PFSK-1 (cell line): ENCODE measurements at regions not wholly inside any gene's neighbourhood (a gene's known extent, or its start where the extent isn't known, plus 50 kb on each side); places are given as distances from the start of the nearest gene placed in this dataset.

Experiments
- FOXP2 ChIP-seq: optimal IDR thresholded peaks from 2 replicates; pipeline ENCODE3; 2011; ENCODE audit warnings: borderline replicate concordance, control low read depth, inconsistent platforms; ENCODE audit not compliant: insufficient read depth; ENCODE audit errors: extremely low read length, extremely low read depth
- POLR2AphosphoS5 ChIP-seq: IDR thresholded peaks from 2 replicates; pipeline ENCODE4 v1.6.1; 2012; ENCODE audit warnings: low read depth, mild to moderate bottlenecking, control low read depth, low read length, moderate library complexity
- SIN3A ChIP-seq: IDR thresholded peaks from 2 replicates; pipeline ENCODE4 v1.6.1; 2012; ENCODE audit warnings: mild to moderate bottlenecking, low read length, moderate library complexity, borderline replicate concordance; ENCODE audit not compliant: insufficient read depth
- TAF1 ChIP-seq: IDR thresholded peaks from 2 replicates; pipeline ENCODE4 v1.6.1; 2012; ENCODE audit warnings: low read length, control low read depth, borderline replicate concordance; ENCODE audit not compliant: insufficient read depth
- TF ChIP-seq, protein P1 (sequence below), 2 experiments: IDR thresholded peaks; 2 replicates each; pipeline versions ENCODE4 v1.6.1 to v1.8.0; 2011 to 2012; ENCODE audit warnings: low read depth in 2 of 2, low read length in 2 of 2, control low read depth in 1 of 2, inconsistent platforms in 1 of 2, mild to moderate bottlenecking in 1 of 2, moderate library complexity in 1 of 2; ENCODE audit not compliant: insufficient read depth in 1 of 2

DNA sequence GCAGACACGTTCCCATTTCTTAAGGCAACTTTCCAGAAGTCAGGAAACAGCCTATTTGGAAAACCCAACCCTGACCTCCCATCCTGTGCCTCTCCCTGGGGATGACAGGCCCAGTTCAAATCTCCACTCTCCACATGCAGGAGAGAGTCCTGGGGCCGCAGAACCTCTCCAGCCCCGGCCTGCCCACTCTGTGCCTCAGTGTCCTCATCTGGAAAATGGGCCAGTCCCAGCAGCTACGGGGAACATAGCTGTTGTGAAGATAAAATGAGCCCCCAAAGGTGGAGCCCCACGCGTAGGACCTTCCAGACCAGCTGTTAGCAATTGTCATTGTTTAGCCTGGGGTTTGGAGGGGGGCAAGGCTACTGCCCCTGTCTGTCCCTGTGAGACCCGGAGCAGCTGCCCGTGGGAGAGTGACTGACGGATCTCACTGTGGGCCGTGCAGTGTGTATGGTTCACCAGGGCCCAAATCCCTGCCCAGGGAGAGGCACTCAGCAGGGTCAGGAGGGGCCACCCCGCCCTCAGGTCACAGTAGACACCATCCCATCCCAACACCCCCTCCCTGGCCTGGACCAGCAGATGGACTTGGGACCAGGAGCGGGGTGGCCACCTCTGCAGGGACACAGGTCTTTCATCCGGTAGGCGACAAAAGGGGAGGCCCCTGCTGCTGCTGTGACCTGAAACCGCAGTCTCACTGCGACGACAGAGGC is 145.9 kb downstream of the CTTN start:
- no peak for TF ChIP-seq TAF1
- no peak for TF ChIP-seq POLR2AphosphoS5
- TF ChIP-seq FOXP2: no peak
- TF ChIP-seq SIN3A: no peak
- TF ChIP-seq, protein P1, sequence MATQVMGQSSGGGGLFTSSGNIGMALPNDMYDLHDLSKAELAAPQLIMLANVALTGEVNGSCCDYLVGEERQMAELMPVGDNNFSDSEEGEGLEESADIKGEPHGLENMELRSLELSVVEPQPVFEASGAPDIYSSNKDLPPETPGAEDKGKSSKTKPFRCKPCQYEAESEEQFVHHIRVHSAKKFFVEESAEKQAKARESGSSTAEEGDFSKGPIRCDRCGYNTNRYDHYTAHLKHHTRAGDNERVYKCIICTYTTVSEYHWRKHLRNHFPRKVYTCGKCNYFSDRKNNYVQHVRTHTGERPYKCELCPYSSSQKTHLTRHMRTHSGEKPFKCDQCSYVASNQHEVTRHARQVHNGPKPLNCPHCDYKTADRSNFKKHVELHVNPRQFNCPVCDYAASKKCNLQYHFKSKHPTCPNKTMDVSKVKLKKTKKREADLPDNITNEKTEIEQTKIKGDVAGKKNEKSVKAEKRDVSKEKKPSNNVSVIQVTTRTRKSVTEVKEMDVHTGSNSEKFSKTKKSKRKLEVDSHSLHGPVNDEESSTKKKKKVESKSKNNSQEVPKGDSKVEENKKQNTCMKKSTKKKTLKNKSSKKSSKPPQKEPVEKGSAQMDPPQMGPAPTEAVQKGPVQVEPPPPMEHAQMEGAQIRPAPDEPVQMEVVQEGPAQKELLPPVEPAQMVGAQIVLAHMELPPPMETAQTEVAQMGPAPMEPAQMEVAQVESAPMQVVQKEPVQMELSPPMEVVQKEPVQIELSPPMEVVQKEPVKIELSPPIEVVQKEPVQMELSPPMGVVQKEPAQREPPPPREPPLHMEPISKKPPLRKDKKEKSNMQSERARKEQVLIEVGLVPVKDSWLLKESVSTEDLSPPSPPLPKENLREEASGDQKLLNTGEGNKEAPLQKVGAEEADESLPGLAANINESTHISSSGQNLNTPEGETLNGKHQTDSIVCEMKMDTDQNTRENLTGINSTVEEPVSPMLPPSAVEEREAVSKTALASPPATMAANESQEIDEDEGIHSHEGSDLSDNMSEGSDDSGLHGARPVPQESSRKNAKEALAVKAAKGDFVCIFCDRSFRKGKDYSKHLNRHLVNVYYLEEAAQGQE (IDR thresholded peaks at IDR 0.05; ENCODE audit: insufficient read depth in 1 of 2, low read depth in 2 of 2, low read length in 2 of 2): no peak

- no peak for TF ChIP-seq TAF1
- TF ChIP-seq SIN3A: no peak
- TF ChIP-seq POLR2AphosphoS5: no peak
- no peak for TF ChIP-seq FOXP2
- TF ChIP-seq, protein P1 (IDR thresholded peaks at IDR 0.05; ENCODE audit: insufficient read depth in 1 of 2, low read depth in 2 of 2, low read length in 2 of 2): no peak
Observed at GRCh38 chr11:70544774-70545609, 146.7 kb downstream of the CTTN start.

DNA sequence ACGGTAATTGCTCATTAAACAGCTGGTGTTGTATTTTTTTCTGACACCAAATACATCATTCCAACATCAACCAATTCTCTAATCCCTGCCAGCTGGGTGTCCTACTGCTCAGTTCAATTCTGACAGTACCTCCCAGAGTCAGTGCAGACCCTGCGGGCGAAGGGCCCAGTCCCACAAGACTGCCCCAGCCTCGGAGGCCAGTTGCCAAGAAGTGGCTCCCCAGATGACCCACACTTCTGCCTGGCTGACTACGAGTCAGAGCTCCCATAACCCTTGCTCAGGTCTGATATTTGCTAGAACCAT is 147.2 kb downstream of the CTTN start:
- TF ChIP-seq SIN3A: no peak
- TF ChIP-seq TAF1: no peak
- TF ChIP-seq FOXP2: no peak
- TF ChIP-seq POLR2AphosphoS5: no peak
- TF ChIP-seq, protein P1 (IDR thresholded peaks at IDR 0.05; ENCODE audit: insufficient read depth in 1 of 2, low read depth in 2 of 2, low read length in 2 of 2): no peak

DNA sequence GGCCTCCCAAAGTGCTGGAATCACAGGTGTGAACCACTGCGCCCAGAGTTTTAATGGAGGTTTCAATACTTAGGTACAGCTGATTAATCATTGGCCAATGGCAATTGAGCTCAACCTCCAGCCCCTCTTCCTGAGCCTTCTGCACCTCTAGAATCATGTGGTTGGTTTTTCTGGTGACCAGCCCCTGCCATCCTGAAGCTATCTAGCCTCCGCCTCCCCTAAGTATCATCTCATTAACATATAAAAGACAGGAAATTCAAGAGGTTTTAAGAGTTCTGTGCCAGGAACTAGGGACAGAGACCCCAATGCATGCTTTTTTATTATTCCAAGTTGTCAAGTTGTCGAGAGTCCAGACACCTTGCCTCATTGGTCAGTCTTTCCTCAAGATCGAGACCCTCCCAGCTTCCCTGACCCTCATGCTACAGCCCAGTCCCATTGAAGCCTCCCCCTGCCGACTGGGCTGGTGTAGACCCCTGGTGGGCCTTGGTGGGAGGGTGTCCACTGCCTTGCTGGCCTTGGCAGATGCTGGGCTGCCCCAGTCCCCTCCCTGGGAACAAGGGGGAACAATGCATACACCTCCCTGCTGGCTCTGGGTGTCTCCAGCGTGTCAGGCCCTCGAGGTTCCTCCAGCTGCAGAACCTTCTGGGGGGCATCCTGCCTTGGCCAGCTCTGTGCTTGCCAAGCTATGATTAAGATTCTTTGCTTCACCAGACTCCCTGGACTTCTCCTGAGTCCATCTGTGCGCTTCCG is 148.0 kb downstream of the CTTN start:
- TF ChIP-seq SIN3A (no peak), TAF1 (no peak), POLR2AphosphoS5 (no peak), FOXP2 (no peak)
- TF ChIP-seq, protein P1 (IDR thresholded peaks at IDR 0.05; ENCODE audit: insufficient read depth in 1 of 2, low read depth in 2 of 2, low read length in 2 of 2): no peak
